Suprapubic skin (tissue), 4 donors: ENCODE measurements at regions not wholly inside any gene's neighbourhood (a gene's known extent, or its start where the extent isn't known, plus 50 kb on each side); places are given as distances from the start of the nearest gene placed in this dataset.

Source experiments
- DNase-seq, 2 donors: peaks; one replicate each; pipeline ENCODE4 v3.0.0-alpha.2; 2019; ENCODE audit warnings: low spot score in 2 of 2
- H3K27ac ChIP-seq: fragments of 200-600 bp; sonication (generic); one replicate; pipeline ENCODE4 v1.5.1; 2019
- H3K27me3 ChIP-seq: fragments of 200-600 bp; sonication (generic); one replicate; pipeline ENCODE4 v1.5.1; 2019
- H3K36me3 ChIP-seq: fragments of 200-600 bp; sonication (generic); one replicate; pipeline ENCODE4 v1.5.1; 2019
- H3K4me1 ChIP-seq: fragments of 200-600 bp; sonication (generic); one replicate; pipeline ENCODE4 v1.5.1; 2019
- H3K4me3 ChIP-seq: fragments of 200-600 bp; sonication (generic); one replicate; pipeline ENCODE4 v1.5.1; 2019; ENCODE audit warnings: mild to moderate bottlenecking
- H3K9me3 ChIP-seq: fragments of 200-600 bp; sonication (generic); one replicate; pipeline ENCODE4 v1.5.1; 2019
- CTCF ChIP-seq, 2 donors: fragments of 200-600 bp in 1 of 2; fragments of 450-650 bp in 1 of 2; sonication (generic) in 1 of 2; IDR thresholded peaks; one replicate each; pipeline ENCODE4 v1.5.1; 2016 to 2019; ENCODE audit warnings: antibody characterized with exemption in 2 of 2, mild to moderate bottlenecking in 1 of 2, moderate library complexity in 1 of 2
- EP300 ChIP-seq: sonication (generic); formaldehyde crosslinking; IDR thresholded peaks from one replicate; pipeline ENCODE4 v1.6.1; 2017; ENCODE audit warnings: antibody characterized with exemption
- POLR2A ChIP-seq, 2 donors: fragments of 450-650 bp; IDR thresholded peaks; one replicate each; pipeline ENCODE4 v1.6.1; 2017; ENCODE audit warnings: antibody characterized with exemption in 2 of 2, mild to moderate bottlenecking in 2 of 2, moderate library complexity in 2 of 2
- POLR2AphosphoS5 ChIP-seq, 3 donors: sonication (generic); formaldehyde crosslinking; IDR thresholded peaks; one replicate each; pipeline ENCODE4 v1.6.1; 2017; ENCODE audit warnings: antibody characterized with exemption in 3 of 3
- WGBS: methylation state at CpG from one replicate; pipeline ENCODE4 v1.1.5; 2018; 5-methylcytosine and 5-hydroxymethylcytosine counted together

GRCh38 chr2:175808078-175808477 lies 194.0 kb downstream of the LNPK start:
- H3K4me3 ChIP-seq: no peak overlapping the region
- 48% methylated on average over 1 of the region's 1 CpG for WGBS
- TF ChIP-seq EP300: no peak
- TF ChIP-seq POLR2AphosphoS5 (IDR thresholded peaks at IDR 0.05): no peak
- no peak for TF ChIP-seq CTCF (IDR thresholded peaks at IDR 0.05)
- no peak for TF ChIP-seq POLR2A (IDR thresholded peaks at IDR 0.05)
- DNase-seq: no peak
- H3K27ac ChIP-seq: no peak overlapping the region
- H3K9me3 ChIP-seq: no peaks in the 10 kb centered on the region
- H3K4me1 ChIP-seq: no peaks in the 10 kb centered on the region
- H3K36me3 ChIP-seq: no peaks in the 10 kb centered on the region
- no peaks in the 10 kb centered on the region for H3K27me3 ChIP-seq

DNA sequence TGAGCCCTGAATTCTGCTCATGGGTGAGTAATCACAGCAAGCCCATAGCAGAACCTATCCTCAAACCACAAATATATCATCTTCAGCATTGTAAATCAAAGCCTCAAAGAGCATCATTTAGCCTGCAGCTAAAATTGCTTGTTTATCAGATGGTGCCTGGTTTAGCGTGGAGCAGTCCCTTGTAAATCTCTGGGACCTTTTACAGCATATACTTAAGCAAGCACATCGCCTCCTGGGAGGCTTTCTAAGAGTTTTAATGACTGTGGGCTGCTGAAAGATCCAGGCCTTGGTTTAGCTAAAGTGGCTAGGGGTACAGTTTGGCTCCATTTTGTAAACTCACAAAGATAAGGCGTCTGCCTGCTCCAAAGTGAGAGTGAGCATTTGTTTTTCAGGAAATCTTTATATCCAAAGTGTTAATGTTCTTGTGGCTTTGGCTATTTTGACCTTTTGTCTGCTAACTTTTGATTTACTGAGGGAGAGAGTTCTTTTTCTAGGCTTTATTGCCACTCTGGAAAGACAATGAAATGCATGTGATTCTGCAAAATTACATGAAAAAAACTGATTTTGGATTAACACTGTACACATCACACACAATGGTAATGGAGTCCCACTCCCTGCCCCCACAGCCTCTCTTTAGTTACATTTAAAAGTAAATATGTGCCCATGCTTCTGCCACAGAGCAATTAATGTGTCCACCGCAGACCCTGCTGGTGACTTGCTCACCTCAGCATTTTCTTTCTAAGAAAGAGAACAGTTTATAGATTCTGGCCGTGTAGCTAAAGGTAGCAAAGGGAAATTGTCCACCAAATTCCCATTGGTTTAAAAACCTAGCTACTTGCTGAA lies 194.8 kb downstream of the LNPK start:
- 58% methylated on average over 5 of the region's 5 CpGs for WGBS
- no peaks in the 10 kb centered on the region for H3K36me3 ChIP-seq
- H3K9me3 ChIP-seq: no peaks in the 10 kb centered on the region
- no peak for DNase-seq
- no peaks in the 10 kb centered on the region for H3K27me3 ChIP-seq
- H3K4me3 ChIP-seq: no peak overlapping the region
- no peaks in the 10 kb centered on the region for H3K4me1 ChIP-seq
- H3K27ac ChIP-seq: no peak overlapping the region
- TF ChIP-seq POLR2A (IDR thresholded peaks at IDR 0.05): no peak
- TF ChIP-seq POLR2AphosphoS5 (IDR thresholded peaks at IDR 0.05): no peak
- TF ChIP-seq CTCF (IDR thresholded peaks at IDR 0.05): no peak
- TF ChIP-seq EP300: no peak

DNA sequence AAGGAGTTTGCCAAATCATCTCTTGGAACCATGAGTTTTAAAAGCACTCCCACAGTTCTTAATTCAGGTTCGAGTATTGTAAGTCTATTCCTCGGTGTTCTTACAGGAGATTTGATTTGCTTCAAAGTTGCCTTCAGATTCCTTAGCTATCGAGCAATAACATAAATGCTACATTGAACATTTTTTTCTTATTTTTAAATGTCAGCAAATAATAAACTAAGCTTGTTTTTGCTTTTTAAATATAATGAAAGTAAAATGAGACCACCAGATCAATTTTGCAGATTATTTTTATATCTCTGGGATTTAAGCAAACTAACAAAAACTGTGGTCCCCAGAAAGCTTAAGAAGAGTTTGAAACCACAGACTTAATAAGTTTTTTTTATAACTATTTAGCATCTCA lies 195.5 kb downstream of the LNPK start:
- 55% methylated on average over 3 of the region's 3 CpGs for WGBS

DNA sequence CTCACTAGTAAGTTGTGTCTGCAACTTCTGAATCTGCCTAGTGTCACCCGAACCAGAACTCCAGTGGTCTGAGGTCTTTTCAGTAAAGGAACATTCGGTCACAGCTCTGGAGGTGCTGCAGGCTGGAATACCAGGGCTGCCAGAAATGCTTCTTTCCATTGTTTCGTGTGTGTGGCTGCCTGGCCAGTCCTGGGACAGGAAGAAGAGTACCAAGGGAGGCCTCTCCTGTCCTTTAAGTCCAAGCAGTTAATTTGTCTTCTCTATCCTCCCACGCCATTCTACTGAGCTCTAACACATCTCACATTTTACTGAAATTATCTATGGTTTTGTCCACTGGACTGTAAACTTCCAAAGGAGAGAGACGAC lies 196.0 kb downstream of the LNPK start:
- H3K9me3 ChIP-seq: no peaks in the 10 kb centered on the region
- DNase-seq: no peak
- H3K4me3 ChIP-seq: no peak overlapping the region
- no peaks in the 10 kb centered on the region for H3K4me1 ChIP-seq
- 61% methylated on average over 5 of the region's 5 CpGs for WGBS
- H3K27me3 ChIP-seq: no peaks in the 10 kb centered on the region
- TF ChIP-seq POLR2AphosphoS5 (IDR thresholded peaks at IDR 0.05): no peak
- TF ChIP-seq EP300: no peak
- TF ChIP-seq POLR2A (IDR thresholded peaks at IDR 0.05): no peak
- TF ChIP-seq CTCF (IDR thresholded peaks at IDR 0.05): no peak
- H3K27ac ChIP-seq: no peak overlapping the region
- H3K36me3 ChIP-seq: no peaks in the 10 kb centered on the region

More for the DNA sequence above, 195.5 kb downstream of the LNPK start:
- Histone ChIP-seq H3K4me1 (no peaks in the 10 kb centered on the region), H3K36me3 (no peaks in the 10 kb centered on the region), H3K4me3 (no peak overlapping the region), H3K27me3 (no peaks in the 10 kb centered on the region), H3K9me3 (no peaks in the 10 kb centered on the region), H3K27ac (no peak overlapping the region)
- TF ChIP-seq EP300 (no peak), POLR2AphosphoS5 (IDR thresholded peaks at IDR 0.05) (no peak), CTCF (IDR thresholded peaks at IDR 0.05) (no peak), POLR2A (IDR thresholded peaks at IDR 0.05) (no peak)
- no peak for DNase-seq

DNA sequence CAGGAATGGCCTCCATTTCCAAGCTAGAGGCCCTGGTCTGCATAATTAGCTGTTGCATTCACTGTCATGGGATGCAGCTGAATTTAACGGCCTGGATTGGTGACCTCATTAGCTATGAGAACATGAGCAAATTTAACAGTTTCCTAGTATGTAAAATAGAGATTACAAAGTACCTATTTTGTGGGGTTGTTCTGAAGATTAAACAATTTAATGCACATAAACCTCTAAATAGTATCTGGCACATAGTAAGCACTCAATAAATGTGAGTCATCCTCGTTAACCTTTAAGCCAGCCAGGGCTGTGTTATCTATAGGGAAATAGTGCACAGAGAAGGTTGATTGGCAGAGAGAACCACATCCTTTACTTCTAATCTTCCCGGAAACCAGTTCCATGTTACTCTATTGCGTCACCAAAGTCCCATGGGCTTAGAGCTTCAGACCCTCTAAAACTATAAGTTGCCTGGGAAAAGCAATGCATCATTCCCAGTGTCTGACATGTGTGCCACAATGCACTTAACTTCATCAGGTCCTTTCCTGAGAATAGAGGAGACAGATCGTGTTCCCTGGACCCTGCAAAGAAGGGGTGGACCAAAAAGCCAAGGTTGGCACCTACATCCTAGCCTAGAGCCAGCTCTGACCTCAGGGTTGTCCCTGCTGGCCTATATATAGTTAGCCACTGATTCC lies 196.5 kb downstream of the LNPK start:
- no peaks in the 10 kb centered on the region for H3K27me3 ChIP-seq
- no peak for DNase-seq
- 73% methylated on average over 5 of the region's 5 CpGs for WGBS
- H3K9me3 ChIP-seq: no peaks in the 10 kb centered on the region
- no peak overlapping the region for H3K27ac ChIP-seq
- no peaks in the 10 kb centered on the region for H3K36me3 ChIP-seq
- no peaks in the 10 kb centered on the region for H3K4me1 ChIP-seq
- TF ChIP-seq EP300 (no peak), POLR2AphosphoS5 (IDR thresholded peaks at IDR 0.05) (no peak), POLR2A (IDR thresholded peaks at IDR 0.05) (no peak), CTCF (IDR thresholded peaks at IDR 0.05) (no peak)
- H3K4me3 ChIP-seq: no peak overlapping the region
